ENCODE measurements at regions not wholly inside any gene's neighbourhood (a gene's known extent, or its start where the extent isn't known, plus 50 kb on each side); places are given as distances from the start of the nearest gene placed in this dataset.

GRCh38 chr9:129236441-129237145 is 58.5 kb upstream of the IER5L start:
- no peaks in the 10 kb centered on the region for H3K4me1 ChIP-seq
- no peak for ATAC-seq
- no peaks in the 10 kb centered on the region for H3K9me3 ChIP-seq
- H3K27me3 ChIP-seq (ENCODE audit: insufficient read depth in 3 of 3, low read length in 2 of 3): peaks cover 0 to 2% (median 0%) of the 10 kb centered on the region in 3 donors
- intact Hi-C loops (cut with DNase I): no loop called here
- 58 to 70% (median 65%) methylated on average over 15 of the region's 15 CpGs for WGBS, 3 donors
- H3K27ac ChIP-seq: no peak overlapping the region
- no peaks in the 10 kb centered on the region for H3K36me3 ChIP-seq (ENCODE audit: insufficient read depth in 1 of 2, low read depth in 1 of 2)
- no peak for TF ChIP-seq CTCF (IDR thresholded peaks at IDR 0.05)
- H3K4me3 ChIP-seq: no peak overlapping the region
- DNase-seq: peak; percentile 4 to 36

GRCh38 chr9:129235931-129236331 is 57.9 kb upstream of the IER5L start:
- no peak for TF ChIP-seq CTCF (IDR thresholded peaks at IDR 0.05)
- intact Hi-C loops (cut with DNase I): no loop called here
- H3K9me3 ChIP-seq: no peaks in the 10 kb centered on the region
- 60 to 64% (median 63%) methylated on average over 7 of the region's 7 CpGs for WGBS, 3 donors
- ATAC-seq: no peak
- H3K27ac ChIP-seq: no peak overlapping the region
- H3K36me3 ChIP-seq (ENCODE audit: insufficient read depth in 1 of 2, low read depth in 1 of 2): no peaks in the 10 kb centered on the region
- H3K4me1 ChIP-seq: no peaks in the 10 kb centered on the region
- DNase-seq: peak; percentile 9 to 32
- H3K4me3 ChIP-seq: no peak overlapping the region
- H3K27me3 ChIP-seq (ENCODE audit: insufficient read depth in 3 of 3, low read length in 2 of 3): peaks cover 0 to 2% (median 0%) of the 10 kb centered on the region in 3 donors

GRCh38 chr9:129235041-129235930 is 57.2 kb upstream of the IER5L start:
- H3K9me3 ChIP-seq: no peaks in the 10 kb centered on the region
- no peaks in the 10 kb centered on the region for H3K27me3 ChIP-seq (ENCODE audit: insufficient read depth in 3 of 3, low read length in 2 of 3)
- no peaks in the 10 kb centered on the region for H3K36me3 ChIP-seq (ENCODE audit: insufficient read depth in 1 of 2, low read depth in 1 of 2)
- no peaks in the 10 kb centered on the region for H3K4me1 ChIP-seq
- WGBS, 3 donors: 63 to 78% (median 65%) methylated on average over 18 of the region's 18 CpGs
- no peak for TF ChIP-seq CTCF (IDR thresholded peaks at IDR 0.05)
- no peak for ATAC-seq
- intact Hi-C loops (cut with DNase I): no loop called here
- no peak overlapping the region for H3K27ac ChIP-seq
- no peak overlapping the region for H3K4me3 ChIP-seq
- peak; percentile 4 to 31 for DNase-seq

GRCh38 chr9:129234491-129234890 is 56.4 kb upstream of the IER5L start:
- Histone ChIP-seq H3K27ac (no peak overlapping the region), H3K4me3 (no peak overlapping the region), H3K27me3 (ENCODE audit: insufficient read depth in 3 of 3, low read length in 2 of 3) (no peaks in the 10 kb centered on the region), H3K4me1 (no peaks in the 10 kb centered on the region), H3K9me3 (no peaks in the 10 kb centered on the region), H3K36me3 (ENCODE audit: insufficient read depth in 1 of 2, low read depth in 1 of 2) (no peaks in the 10 kb centered on the region)
- TF ChIP-seq CTCF (IDR thresholded peaks at IDR 0.05): no peak
- intact Hi-C loops (cut with DNase I): no loop called here
- ATAC-seq (no peak), DNase-seq (no peak)
- WGBS, 3 donors: 51 to 61% (median 57%) methylated on average over 4 of the region's 4 CpGs

All from psoas muscle (tissue), 7 donors.